ENCODE measurements at regions not wholly inside any gene's neighbourhood (a gene's known extent, or its start where the extent isn't known, plus 50 kb on each side); places are given as distances from the start of the nearest gene placed in this dataset.

DNA sequence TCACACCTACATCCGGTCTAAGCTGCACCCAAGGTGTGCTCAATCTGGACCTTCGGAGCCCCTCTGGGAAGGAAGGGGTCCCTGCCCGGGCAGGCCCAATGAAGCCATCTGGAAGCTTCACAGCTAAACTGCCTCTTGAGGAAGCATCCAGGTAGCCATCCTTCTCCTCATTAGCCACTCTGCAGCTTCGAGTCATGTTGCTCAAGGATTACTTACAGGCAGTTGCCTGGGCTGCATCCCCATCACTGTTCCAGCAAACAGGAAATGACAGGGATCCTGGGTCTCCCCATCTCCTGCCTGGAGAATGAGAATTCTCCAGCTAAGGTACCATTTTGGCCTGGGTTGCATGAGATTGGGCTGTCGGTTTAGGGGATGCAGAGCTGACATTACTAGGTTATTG lies 91.7 kb downstream of the ERMARD start:
- TF ChIP-seq SIN3A (IDR thresholded peaks at IDR 0.05; ENCODE audit: borderline replicate concordance, insufficient read depth, low read length) (no peak), POLR2AphosphoS5 (IDR thresholded peaks at IDR 0.05; ENCODE audit: low read depth, low read length) (no peak), TAF1 (IDR thresholded peaks at IDR 0.05; ENCODE audit: borderline replicate concordance, insufficient read depth, low read length) (no peak), FOXP2 (optimal IDR thresholded peaks at IDR 0.05; ENCODE audit: borderline replicate concordance, extremely low read depth, extremely low read length, insufficient read depth) (no peak)
- TF ChIP-seq, protein P1, sequence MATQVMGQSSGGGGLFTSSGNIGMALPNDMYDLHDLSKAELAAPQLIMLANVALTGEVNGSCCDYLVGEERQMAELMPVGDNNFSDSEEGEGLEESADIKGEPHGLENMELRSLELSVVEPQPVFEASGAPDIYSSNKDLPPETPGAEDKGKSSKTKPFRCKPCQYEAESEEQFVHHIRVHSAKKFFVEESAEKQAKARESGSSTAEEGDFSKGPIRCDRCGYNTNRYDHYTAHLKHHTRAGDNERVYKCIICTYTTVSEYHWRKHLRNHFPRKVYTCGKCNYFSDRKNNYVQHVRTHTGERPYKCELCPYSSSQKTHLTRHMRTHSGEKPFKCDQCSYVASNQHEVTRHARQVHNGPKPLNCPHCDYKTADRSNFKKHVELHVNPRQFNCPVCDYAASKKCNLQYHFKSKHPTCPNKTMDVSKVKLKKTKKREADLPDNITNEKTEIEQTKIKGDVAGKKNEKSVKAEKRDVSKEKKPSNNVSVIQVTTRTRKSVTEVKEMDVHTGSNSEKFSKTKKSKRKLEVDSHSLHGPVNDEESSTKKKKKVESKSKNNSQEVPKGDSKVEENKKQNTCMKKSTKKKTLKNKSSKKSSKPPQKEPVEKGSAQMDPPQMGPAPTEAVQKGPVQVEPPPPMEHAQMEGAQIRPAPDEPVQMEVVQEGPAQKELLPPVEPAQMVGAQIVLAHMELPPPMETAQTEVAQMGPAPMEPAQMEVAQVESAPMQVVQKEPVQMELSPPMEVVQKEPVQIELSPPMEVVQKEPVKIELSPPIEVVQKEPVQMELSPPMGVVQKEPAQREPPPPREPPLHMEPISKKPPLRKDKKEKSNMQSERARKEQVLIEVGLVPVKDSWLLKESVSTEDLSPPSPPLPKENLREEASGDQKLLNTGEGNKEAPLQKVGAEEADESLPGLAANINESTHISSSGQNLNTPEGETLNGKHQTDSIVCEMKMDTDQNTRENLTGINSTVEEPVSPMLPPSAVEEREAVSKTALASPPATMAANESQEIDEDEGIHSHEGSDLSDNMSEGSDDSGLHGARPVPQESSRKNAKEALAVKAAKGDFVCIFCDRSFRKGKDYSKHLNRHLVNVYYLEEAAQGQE (IDR thresholded peaks at IDR 0.05; ENCODE audit: insufficient read depth in 1 of 2, low read depth in 2 of 2, low read length in 2 of 2), result no peak

DNA sequence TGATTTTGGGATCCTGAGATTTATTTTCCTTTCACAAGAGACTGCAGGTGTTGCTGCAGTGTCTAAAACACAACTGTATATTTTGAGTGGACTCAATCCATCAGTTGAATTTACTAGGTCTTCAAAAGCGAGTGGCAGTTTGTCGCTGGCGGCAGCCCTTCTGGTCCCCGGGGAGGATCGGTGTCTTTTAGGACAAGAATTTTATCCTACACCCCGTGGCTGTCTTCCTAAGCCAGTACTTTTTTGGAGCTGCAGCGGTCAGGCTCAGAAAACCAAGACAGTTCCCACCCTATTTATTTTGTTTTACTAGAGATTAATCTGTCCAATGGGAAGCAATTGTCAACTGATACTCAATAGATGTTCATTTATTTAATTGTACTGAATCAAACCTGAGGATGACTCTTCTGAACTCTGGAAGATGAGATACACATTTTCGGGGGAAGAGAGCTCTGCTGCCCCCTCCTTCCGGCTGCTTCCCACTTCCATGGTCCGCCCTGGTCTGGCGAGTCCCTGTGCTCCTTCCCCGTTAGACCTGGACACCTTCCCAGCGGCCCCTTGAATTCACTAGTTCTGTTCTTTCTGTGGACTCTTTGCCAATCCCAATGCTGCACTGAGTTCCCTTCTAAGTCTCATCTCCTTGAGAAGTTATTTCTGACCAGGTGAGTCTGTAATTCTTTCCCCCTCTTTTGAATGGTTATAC lies 90.6 kb downstream of the ERMARD start:
- no peak for TF ChIP-seq TAF1 (IDR thresholded peaks at IDR 0.05; ENCODE audit: borderline replicate concordance, insufficient read depth, low read length)
- TF ChIP-seq POLR2AphosphoS5 (IDR thresholded peaks at IDR 0.05; ENCODE audit: low read depth, low read length), result no peak
- TF ChIP-seq SIN3A (IDR thresholded peaks at IDR 0.05; ENCODE audit: borderline replicate concordance, insufficient read depth, low read length), result no peak
- no peak for TF ChIP-seq FOXP2 (optimal IDR thresholded peaks at IDR 0.05; ENCODE audit: borderline replicate concordance, extremely low read depth, extremely low read length, insufficient read depth)
- TF ChIP-seq, protein P1 (IDR thresholded peaks at IDR 0.05; ENCODE audit: insufficient read depth in 1 of 2, low read depth in 2 of 2, low read length in 2 of 2), result no peak

DNA sequence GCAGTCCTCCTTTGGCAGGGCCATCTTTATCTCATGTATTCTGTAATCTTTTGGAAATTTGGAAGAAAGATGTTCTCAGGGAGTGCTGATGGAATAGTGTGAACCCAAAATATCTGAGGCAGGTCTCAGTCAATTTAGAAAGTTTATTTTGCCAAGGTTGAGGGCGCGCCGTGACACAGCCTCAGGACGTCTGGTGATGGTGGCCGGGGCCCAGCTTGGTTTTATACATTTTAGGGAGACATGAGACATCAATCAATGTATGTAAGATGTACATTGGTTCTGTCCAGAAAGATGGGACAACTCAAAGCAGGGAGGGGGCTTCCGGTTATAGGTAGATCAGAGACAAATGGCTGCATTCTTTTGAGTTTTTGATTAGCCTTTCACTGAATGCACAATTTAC lies 89.8 kb downstream of the ERMARD start:
- TF ChIP-seq TAF1 (IDR thresholded peaks at IDR 0.05; ENCODE audit: borderline replicate concordance, insufficient read depth, low read length) (no peak), SIN3A (IDR thresholded peaks at IDR 0.05; ENCODE audit: borderline replicate concordance, insufficient read depth, low read length) (no peak), POLR2AphosphoS5 (IDR thresholded peaks at IDR 0.05; ENCODE audit: low read depth, low read length) (no peak), FOXP2 (optimal IDR thresholded peaks at IDR 0.05; ENCODE audit: borderline replicate concordance, extremely low read depth, extremely low read length, insufficient read depth) (no peak)
- TF ChIP-seq, protein P1 (IDR thresholded peaks at IDR 0.05; ENCODE audit: insufficient read depth in 1 of 2, low read depth in 2 of 2, low read length in 2 of 2), result no peak

DNA sequence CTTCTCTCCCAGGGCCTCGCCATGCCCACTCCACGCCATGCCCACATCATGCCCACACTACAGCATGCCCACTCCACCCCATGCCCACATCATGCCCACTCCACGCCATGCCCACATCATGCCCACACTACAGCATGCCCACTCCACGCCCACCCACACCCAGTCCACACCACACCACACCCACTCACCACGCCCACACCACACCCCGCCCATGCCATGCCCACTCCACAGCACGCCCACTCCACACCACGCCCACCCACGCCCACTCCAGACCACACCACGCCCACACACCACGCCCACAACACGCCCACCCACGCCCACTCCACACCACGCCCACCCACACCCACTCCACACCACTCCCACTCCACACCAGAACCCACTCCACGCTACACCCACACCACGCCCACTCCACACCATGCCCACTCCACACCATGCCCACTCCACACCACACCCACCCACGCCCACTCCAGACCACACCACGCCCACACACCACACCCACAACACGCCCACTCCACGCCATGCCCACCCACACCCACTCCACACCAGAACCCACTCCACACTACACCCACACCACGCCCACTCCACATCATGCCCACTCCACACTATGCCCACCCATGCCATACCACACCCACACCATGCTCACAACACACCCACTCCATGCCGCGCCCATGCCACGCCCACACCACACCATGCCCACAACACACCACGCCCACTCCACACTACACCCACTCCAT lies 88.6 kb downstream of the ERMARD start:
- TF ChIP-seq FOXP2 (optimal IDR thresholded peaks at IDR 0.05; ENCODE audit: borderline replicate concordance, extremely low read depth, extremely low read length, insufficient read depth) (no peak), TAF1 (IDR thresholded peaks at IDR 0.05; ENCODE audit: borderline replicate concordance, insufficient read depth, low read length) (no peak), SIN3A (IDR thresholded peaks at IDR 0.05; ENCODE audit: borderline replicate concordance, insufficient read depth, low read length) (no peak), POLR2AphosphoS5 (IDR thresholded peaks at IDR 0.05; ENCODE audit: low read depth, low read length) (no peak)
- TF ChIP-seq, protein P1 (IDR thresholded peaks at IDR 0.05; ENCODE audit: insufficient read depth in 1 of 2, low read depth in 2 of 2, low read length in 2 of 2), result no peak
